NAMALWA (cell line): ENCODE measurements at regions not wholly inside any gene's neighbourhood (a gene's known extent, or its start where the extent isn't known, plus 50 kb on each side); places are given as distances from the start of the nearest gene placed in this dataset.
"Not testable (repeated sequence)": the region's sequence is repeated elsewhere in the genome, so short reads cannot be mapped to it uniquely, and the experiment has no call there.

Experiments used
- DNase-seq: peaks from one replicate; pipeline ENCODE4 v3.0.0-alpha.2; 2015; ENCODE audit warnings: low spot score

DNA sequence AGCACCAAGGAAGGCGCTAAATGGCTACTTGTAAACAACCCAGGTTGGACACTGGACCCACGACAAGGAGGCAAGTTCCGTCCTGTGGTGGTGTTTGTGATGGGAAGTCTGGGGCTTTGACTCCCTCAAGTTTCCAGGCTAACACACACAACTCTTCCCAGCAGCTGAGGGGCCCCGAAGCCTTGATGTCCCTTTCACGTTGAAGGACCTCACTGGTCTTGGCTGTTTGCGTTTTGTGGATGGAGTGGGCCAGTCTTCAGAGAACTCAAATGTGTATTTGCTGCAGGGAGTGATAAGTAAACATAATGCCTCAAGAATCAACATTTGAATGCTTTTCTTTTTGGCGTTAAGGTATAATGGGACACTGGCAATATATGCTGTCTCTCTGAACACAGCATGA, 199.2 kb downstream of the TM9SF2 start:
- DNase-seq = no peak

GRCh38 chr13:99698816-99699099, 197.5 kb downstream of the TM9SF2 start:
- DNase-seq = no peak

GRCh38 chr13:99698010-99698815, 196.9 kb downstream of the TM9SF2 start:
- no peak for DNase-seq

GRCh38 chr13:99695857-99696256, 194.6 kb downstream of the TM9SF2 start:
- DNase-seq = no peak

DNA sequence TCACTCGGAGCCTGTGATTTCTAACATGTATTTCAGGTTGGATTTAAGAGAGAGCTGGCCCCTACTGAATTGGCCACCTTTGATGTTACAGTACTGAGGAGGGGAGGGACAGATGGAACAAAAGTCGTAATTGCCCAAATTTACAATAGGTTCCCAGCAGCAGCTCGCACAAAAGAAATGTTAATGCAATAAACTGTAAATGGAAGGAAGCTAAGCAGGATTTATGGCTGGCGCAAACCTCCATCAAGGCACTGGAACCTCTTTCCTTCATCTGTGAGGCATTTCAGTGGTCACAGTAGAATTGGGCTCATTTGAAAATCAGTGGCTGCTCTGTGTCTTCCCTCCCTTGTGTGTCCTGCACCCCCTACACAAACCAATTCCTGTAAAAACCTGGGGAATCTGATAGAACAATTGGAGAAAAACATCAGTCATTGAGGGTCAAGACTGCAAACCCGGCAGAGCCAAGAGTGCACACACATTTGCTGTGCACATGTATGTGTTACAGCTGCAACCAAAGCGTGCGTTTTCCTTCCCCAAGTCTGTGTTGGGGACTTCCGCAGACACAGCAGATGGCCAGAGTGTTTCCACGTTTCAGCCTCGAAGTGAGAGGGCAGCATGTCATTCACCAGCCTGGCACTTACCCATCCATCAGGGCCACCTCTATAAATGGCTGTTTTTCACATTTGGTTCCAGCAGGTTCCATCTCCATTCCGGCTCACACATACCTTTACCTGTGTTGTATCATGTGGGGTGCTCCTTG, 192.8 kb downstream of the TM9SF2 start:
- no peak for DNase-seq

- no peak for DNase-seq
Observed at GRCh38 chr13:99693351-99693750, 192.1 kb downstream of the TM9SF2 start.

DNA sequence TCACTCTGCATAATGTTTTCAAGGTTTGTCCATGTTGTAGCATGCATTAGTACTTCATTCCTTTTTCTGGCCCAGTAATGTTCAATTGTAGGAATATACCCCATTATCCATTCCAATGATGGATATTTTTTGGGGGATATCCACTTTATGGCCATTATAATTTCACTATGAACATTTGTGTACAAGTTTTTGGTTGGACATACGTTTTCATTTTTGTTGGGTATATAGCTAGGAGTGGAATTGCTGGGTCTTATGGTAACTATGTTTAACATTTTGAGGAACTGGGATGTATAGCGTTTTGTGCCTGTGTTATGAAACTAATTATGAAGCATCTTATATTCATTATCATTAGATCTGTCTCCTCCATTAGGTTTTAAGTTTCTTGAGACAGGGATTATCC, 191.6 kb downstream of the TM9SF2 start:
- DNase-seq = no peak

DNA sequence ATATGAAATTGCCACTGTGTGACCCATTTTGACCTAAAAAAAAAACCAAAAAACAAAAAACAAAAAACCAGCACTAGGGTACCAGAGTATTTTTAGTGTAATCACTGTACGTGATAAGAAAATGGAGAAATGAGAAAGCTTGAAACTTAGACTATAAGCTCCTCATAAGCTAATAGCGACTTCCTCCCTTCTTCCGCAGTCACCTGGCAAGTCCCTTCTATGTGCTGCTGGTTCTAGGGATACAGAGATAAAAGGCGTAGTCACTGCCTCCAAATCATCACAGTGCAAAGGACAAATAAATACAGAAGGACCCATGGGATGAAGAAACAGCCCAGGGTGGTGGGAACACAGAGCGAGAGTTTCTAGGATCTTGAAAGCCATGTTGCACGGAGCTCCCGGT, 190.3 kb downstream of the TM9SF2 start:
- no peak for DNase-seq

DNA sequence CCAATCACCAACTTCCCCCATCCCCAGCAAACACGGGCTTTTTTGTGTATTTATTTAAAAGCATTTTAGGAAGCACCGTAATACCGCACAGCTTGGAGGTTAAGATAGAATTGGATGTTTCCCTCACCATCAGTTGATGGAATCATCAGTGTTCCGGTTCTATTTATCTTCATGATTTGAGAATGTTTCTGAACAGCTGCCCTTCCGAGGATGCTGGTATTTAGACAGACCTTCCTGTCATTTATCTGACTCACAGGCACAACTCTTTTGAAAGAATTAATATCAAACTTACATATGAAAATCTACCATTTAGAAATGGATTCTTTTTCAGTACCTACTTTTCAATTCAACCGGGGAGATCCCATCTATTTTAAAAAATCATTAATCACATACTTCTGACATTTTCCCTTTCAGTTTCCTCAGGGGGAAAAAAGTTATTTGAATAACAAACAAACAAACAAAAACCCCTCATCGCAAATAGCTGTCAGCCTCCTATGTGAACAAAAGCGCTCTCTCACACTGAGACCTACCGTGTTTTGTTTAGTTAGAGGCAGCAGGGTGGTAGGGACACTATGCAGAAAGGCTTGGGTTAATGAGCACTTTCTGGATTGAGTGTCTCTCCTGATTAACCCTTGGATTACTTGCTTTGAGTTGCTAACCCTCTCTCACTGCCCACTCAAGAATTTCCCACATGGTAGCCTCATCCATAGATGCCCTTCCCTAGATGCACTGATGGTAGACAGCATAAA, 189.3 kb downstream of the TM9SF2 start:
- no peak for DNase-seq

GRCh38 chr13:99689955-99690354, 188.7 kb downstream of the TM9SF2 start:
- no peak for DNase-seq

GRCh38 chr13:99688776-99689175, 187.5 kb downstream of the TM9SF2 start:
- DNase-seq = no peak

DNA sequence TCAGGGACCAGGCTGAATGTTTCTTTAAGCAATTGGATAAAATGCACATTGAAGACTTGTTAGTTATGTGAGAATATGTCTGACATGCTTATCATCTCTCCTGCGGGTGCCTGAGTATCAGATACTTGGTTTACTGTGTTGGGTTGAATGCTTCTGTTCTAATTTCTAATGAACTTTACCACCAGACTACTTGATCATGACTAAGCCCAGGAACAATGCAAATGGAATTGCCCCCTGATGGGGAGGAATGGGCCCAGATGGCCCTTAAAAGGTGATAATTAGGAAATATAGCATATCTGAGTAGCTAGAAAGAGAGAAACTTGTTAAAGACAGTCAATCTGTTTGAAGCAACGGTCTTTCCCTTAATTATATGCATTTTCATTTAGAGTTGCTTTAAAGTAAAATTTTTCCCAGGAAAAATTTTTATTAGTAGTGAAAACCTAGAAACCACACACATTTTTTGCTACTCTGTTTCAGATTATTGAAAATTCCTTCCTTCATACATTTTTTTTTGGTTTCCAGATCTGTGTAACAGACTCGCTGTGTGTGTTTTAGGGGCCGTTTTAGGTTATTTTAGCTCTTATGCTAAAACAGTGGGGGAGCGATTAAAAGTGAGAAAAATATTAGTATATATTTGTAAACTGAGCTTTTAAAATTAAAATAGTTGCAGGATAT, 186.6 kb downstream of the TM9SF2 start:
- no peak for DNase-seq

- no peak for DNase-seq
Observed at GRCh38 chr13:99686944-99687411, 185.7 kb downstream of the TM9SF2 start.

GRCh38 chr13:99686157-99686572, 184.9 kb downstream of the TM9SF2 start:
- DNase-seq = no peak

DNA sequence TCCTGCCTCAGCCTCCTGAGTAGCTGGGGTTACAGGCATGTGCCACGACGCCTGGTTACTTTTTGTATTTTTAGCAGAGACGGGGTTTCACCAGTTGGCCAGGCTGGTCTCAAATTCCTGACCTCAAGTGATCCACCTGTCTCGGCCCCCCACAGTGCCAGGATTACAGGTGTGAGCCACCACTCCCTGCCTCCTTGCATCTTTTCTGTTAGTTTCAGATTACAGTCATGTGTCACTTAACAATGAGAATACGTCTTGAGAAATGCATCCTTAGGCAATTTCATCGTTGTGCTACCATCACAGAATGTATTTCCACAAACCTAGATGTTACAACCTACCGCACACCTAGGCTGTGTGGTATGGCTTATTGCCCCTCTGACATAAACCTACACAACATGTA, 180.4 kb downstream of the TM9SF2 start:
- DNase-seq = no peak

DNA sequence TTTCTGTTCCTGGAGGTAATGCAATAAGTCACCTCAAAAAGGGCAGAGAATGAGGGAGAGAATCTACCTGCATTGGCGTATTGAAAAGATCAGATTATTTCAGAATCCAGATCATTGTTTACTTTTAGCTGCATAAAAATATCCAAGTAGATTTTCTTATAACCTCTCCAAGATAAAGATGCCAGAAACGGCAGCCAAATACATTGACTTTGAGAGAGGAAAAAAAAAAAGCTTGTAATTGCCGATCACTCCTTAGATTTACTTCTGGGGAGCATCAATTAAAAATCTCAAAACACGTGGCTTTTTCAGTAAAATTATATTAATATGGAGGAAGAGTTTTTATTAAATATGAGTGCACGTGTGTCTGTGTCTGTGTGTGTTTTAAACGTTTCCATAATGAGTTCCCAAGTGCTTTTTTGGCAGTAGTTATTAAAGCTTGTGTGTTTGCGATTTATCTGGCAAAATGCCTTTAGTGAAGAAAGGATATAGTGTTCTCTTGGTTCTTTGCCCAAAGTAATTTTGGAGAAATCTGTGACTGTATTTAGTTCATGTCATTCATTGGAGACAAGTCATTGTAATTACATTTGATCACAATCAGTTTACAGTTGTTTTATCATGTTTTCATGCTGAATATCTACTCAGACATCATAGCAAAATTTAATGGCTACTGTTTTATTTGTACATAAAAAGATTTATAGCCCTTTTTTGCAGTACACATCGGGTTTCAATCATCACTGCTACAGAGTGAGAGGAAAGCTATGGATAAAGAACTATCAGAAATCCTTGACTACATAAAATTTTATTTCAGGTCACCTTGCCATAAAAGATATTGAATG, 176.1 kb downstream of the TM9SF2 start:
- no peak for DNase-seq

GRCh38 chr13:99671746-99672145, 170.5 kb downstream of the TM9SF2 start:
- DNase-seq = no peak

- DNase-seq = not testable (repeated sequence)
Observed at GRCh38 chr13:99669096-99669495, 167.8 kb downstream of the TM9SF2 start.

DNA sequence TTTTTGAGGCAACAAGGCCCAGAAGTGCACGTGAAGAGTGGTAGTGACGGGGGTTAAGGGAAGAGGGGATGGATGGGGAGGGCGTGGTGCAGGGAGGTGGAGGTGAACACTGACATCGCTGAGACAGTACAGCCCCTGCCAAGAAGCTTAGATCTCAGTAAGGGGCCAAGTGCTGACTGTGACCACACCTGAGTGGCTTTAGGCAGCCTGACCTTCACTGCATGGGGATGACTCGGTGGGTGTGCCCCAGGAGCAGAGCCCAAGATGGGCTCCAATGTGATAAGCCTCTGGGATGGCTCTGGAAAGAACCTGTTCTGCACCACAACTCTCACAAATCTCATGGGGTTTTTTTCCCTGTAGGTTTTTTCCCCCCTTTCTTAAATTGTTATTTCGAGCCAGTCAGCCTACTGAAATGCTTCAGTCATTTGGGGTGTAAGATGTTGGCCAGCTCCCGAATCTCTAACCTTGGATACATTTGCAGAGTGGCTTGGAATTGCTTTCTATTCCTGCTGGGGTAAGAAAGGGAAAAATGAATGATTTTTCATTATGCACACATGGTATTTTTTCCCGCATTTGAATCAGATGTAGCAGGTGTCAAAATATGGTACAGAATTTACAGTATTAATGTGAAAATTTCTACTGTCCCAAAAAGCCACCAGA, 165.0 kb downstream of the TM9SF2 start:
- DNase-seq = no peak

GRCh38 chr13:99665711-99666110, 164.4 kb downstream of the TM9SF2 start:
- no peak for DNase-seq

DNA sequence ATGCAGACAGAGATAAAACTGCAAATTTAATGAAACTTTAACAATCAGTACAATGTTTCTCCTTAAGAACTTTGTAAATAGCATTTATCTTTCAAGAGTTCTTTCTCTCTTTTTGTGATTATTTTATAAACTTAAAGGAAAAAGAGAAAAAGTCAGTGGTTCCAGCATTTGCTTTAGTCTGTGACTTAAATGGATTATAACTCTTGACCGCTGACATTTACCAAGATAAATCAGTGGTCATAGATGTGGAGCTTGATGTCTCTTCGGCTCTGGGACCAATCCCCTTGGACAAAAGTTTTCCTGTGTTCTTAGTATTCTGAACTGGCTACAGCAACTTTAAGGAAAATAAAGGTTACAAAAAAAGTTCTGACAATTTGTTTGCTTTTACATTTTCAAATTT, 162.6 kb downstream of the TM9SF2 start:
- DNase-seq = no peak
